Ovary (tissue), 3 donors: ENCODE measurements at regions not wholly inside any gene's neighbourhood (a gene's known extent, or its start where the extent isn't known, plus 50 kb on each side); places are given as distances from the start of the nearest gene placed in this dataset.

Experiments used
- POLR2A ChIP-seq: fragments of 450-650 bp; IDR thresholded peaks from one replicate; pipeline ENCODE4 v1.6.1; 2017; ENCODE audit warnings: antibody characterized with exemption, mild to moderate bottlenecking, moderate library complexity
- TF ChIP-seq, protein P1 (sequence below), 3 donors: fragments of 450-650 bp in 2 of 3; fragments of 200-600 bp in 1 of 3; IDR thresholded peaks; one replicate each; pipeline versions ENCODE4 v1.5.1 to v1.8.0; 2016 to 2022; ENCODE audit warnings: antibody characterized with exemption in 3 of 3, mild to moderate bottlenecking in 1 of 3
- donor health status: DM: no; HTN: no; CAD: no.

DNA sequence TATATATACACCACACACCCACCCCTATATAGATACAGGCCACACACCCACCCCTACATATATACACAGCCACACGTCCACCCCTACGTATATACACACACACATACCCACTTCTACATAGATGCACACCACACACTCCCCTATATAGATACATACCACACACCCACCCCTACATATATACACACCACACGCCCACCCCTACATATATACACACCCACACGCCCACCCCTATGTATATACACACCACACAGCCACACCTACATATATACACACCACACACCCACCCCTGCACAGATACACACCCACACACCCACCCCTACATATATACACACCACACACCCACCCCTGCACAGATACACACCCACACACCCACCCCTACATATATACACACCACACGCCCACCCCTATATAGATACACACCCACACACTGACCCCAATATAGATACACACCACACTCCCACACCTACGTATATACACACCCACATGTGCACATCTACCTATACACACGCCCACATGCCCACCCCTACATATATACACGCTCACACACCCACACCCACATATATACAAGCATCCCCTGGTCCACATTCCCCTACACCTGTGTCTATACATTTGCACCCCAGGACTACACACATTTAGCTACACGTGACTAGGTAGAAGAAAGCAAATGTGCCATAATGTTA is 52.1 kb upstream of the UBE3C start:
- TF ChIP-seq, protein P1, sequence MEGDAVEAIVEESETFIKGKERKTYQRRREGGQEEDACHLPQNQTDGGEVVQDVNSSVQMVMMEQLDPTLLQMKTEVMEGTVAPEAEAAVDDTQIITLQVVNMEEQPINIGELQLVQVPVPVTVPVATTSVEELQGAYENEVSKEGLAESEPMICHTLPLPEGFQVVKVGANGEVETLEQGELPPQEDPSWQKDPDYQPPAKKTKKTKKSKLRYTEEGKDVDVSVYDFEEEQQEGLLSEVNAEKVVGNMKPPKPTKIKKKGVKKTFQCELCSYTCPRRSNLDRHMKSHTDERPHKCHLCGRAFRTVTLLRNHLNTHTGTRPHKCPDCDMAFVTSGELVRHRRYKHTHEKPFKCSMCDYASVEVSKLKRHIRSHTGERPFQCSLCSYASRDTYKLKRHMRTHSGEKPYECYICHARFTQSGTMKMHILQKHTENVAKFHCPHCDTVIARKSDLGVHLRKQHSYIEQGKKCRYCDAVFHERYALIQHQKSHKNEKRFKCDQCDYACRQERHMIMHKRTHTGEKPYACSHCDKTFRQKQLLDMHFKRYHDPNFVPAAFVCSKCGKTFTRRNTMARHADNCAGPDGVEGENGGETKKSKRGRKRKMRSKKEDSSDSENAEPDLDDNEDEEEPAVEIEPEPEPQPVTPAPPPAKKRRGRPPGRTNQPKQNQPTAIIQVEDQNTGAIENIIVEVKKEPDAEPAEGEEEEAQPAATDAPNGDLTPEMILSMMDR (IDR thresholded peaks at IDR 0.05) = no peak
- no peak for TF ChIP-seq POLR2A
